H4 (cell line): ENCODE measurements at regions not wholly inside any gene's neighbourhood (a gene's known extent, or its start where the extent isn't known, plus 50 kb on each side); places are given as distances from the start of the nearest gene placed in this dataset.
"Not testable (repeated sequence)": the region's sequence is repeated elsewhere in the genome, so short reads cannot be mapped to it uniquely, and the experiment has no call there.

Source experiments
- DNase-seq: peaks from one replicate; pipeline ENCODE4 v3.0.0-alpha.2; 2015; ENCODE audit warnings: low spot score

GRCh38 chr4:24001486-24002329 is 111.9 kb upstream of the PPARGC1A start:
- DNase-seq, result no peak

- no peak for DNase-seq
Measured at GRCh38 chr4:24000470-24000831, 110.6 kb upstream of the PPARGC1A start.

DNA sequence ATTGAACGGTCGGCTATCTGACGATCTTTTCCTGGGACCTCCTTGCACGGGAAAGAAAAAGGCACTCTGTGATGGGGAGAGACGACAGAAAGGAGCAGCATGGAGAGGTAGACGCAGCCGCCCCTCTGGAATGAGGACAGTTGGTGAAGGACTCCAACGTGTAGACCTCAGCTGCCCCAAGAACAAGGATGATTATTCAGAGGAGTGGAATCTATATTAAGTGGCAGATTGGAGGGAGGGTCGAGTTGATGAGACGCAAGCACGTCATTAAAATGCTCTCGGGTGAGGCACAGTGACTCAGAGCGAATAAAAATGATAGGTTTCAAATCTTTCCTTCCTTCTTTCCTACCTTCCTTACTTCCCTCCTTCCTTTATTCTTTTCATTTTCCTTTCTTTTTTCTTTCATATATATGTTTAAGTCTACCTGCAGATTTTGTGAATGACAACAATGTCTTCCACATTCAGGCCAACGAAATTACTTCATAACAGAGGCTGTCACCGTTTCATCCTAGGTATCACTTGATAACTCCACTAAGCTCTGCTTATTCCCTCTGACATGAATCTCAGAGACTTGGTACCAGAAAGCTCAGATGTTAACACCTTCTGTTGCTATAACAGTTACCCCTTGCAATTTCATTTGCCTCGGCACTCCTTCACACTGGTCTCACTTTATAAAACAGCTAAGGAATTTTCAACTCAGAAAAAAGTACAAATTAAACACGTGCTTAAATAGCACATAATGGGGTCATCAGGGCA is 110.0 kb upstream of the PPARGC1A start:
- no peak for DNase-seq

GRCh38 chr4:23993373-23993772 is 103.5 kb upstream of the PPARGC1A start:
- no peak for DNase-seq

DNA sequence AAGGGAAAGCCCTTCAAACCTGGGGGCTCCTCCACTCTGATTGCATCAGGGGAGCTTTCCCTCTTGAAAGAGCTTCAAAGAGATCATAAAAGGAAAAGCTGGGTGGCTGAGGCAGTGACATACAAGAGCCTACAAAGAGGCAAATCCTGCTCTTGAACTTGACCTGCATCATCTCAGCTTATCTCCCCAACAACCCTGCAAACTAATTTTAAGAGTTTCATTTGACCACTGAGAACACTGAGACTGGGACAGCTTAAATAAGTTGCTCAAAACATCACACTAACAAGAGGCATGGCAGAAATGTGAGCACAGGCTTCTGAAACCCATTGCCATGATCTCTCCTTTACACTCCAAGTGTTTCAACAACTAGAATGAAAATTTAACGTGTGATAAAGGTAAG is 101.6 kb upstream of the PPARGC1A start:
- no peak for DNase-seq

- no peak for DNase-seq
Measured at GRCh38 chr4:23986270-23986669, 96.4 kb upstream of the PPARGC1A start.

DNA sequence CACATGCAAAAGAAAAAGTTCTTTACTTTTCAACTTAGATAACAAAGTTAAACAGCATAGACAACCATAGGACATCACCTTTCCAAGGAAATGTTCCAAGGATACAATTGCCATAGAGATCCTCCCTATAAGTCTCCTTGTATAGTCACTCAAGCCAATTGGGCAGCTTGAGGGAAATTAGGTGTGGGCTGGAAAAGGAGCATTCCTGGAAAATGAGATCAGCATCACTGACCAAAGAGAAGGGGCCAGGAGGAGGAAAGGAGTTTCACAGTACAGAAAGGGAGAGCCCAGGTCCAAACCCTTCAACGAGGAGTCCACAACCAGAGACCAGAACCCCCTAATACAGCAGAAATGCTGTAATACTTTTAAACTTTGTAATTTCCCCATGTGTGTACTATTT is 91.5 kb upstream of the PPARGC1A start:
- no peak for DNase-seq

DNA sequence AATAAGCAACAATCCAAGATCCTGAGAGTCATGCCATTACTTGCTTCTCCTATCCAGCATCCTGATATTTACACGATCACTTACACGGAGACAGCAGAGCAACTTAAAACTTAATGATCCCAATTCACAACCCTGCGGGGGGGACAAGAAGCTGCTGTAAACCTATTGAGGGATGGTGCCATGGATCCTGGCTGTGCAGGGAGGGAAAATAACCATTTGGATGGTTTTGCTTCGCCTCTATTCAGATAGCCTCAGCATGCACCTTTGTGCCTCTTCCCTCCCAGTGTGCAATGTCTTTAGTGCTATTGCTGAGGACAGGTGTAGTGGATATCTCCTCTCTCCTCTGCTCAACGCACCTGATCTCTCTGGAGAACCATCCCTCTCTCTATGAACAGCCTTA is 89.7 kb upstream of the PPARGC1A start:
- DNase-seq, result no peak

DNA sequence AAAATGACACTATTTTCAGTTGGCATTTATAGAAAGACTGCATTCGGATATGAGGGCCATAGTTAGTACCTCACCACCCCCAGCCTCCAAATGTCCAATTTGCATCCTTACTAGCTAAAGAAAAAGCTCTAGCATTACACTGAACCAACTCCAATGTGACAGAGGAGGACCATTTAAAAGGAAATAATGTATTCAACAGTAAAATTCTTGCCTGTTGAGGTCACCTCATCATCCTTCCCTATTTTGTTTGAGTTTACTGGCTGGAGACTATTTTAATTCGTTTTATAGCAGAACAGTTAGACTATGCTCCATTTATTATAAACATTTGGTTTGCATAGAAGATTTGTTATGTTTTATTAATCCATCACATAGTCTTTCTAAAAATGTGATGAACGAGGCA is 88.2 kb upstream of the PPARGC1A start:
- no peak for DNase-seq

GRCh38 chr4:23976423-23976822 is 86.6 kb upstream of the PPARGC1A start:
- no peak for DNase-seq

- DNase-seq, result no peak
Measured at GRCh38 chr4:23973308-23973855, 83.5 kb upstream of the PPARGC1A start.

GRCh38 chr4:23972805-23973204 is 83.0 kb upstream of the PPARGC1A start:
- no peak for DNase-seq

- no peak for DNase-seq
Measured at GRCh38 chr4:23972187-23972586, 82.3 kb upstream of the PPARGC1A start.

- DNase-seq, result no peak
Measured at GRCh38 chr4:23970201-23970850, 80.5 kb upstream of the PPARGC1A start.

DNA sequence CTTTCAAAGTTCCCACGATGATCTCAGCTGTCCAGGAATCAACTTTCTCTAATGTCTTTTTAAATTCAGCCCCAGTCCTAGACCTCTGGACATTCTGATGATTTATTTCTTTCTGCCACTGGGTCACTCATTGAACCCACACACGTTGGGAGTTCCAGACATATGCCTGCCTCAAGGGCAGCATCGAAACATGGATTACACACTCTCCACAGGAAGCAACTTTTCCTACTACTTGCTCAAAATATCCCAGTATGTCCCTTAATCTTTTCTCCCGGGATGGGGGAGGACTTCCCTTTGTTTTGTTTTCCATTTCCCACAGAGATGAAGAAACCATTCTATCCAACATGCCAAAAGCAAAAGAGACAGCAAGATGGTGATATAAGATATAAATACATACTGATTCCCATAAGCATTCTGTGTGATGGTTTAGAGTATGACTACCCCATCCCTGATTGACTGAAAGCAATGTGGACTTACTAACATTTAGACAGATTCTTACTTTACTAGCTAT is 79.8 kb upstream of the PPARGC1A start:
- DNase-seq, result no peak

- no peak for DNase-seq
Measured at GRCh38 chr4:23967281-23967680, 77.4 kb upstream of the PPARGC1A start.

- DNase-seq, result peak; percentile 56
Measured at GRCh38 chr4:23966725-23967124, 76.9 kb upstream of the PPARGC1A start.

GRCh38 chr4:23962462-23962861 is 72.6 kb upstream of the PPARGC1A start:
- DNase-seq, result no peak

DNA sequence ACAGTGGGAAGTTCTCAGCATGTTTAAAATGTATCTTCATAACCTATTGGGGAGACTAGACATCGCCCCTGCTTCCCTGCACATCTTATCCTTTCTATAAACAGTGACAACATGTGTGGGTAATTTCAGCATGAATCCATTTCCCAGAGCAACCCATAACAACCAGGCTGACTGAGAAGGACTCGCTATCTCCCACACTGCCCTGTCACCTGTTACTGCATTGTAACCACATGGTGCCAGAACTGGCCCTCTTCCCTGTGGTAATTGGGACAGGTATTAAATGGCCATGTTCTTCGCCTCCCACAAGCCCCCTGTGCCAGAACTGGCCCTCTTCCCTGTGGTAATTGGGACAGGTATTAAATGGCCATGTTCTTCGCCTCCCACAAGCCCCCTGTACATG is 71.5 kb upstream of the PPARGC1A start:
- not testable (repeated sequence) for DNase-seq

GRCh38 chr4:23959396-23960148 is 69.7 kb upstream of the PPARGC1A start:
- DNase-seq, result no peak

DNA sequence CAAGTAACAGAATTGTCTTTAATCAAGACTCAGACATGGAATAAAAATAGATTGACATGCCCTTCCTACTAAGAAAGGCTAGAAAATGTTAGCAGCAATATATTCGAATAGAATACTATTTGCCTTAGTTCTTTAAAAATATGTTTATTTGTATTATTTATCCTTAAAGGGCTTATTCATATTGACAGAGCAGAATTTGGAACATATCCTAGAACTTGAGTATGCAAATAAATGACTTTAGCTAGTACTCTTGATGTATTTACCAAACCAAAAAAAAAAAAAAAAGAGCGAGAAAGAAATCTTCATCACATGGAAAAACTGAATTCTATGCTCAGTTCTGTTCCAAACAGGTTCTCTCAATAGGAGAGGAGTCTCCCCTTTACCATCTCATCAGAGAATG is 68.9 kb upstream of the PPARGC1A start:
- no peak for DNase-seq

GRCh38 chr4:23957465-23957864 is 67.6 kb upstream of the PPARGC1A start:
- no peak for DNase-seq
